CD4-positive, alpha-beta T cell (primary cell): ENCODE measurements at regions not wholly inside any gene's neighbourhood (a gene's known extent, or its start where the extent isn't known, plus 50 kb on each side); places are given as distances from the start of the nearest gene placed in this dataset.

Source experiments
- ATAC-seq: fragments of 200-7000 bp; cut with Tn5 transposase; one replicate; pipeline ENCODE4 v1.10.0; 2022; ENCODE audit warnings: mild to moderate bottlenecking; ENCODE audit not compliant: poor library complexity
- CTCF ChIA-PET: fragments of 350-600 bp; sonication (Branson Sonifier 250); formaldehyde crosslinking; loops from one replicate; lab custom pipeline; 2021; ENCODE audit warnings: antibody characterized with exemption, inconsistent platforms; lab: Charles Lee
- POLR2A ChIA-PET: fragments of 350-600 bp; sonication (Branson Sonifier 250); formaldehyde crosslinking; loops from one replicate; lab custom pipeline; 2021; ENCODE audit warnings: antibody characterized with exemption, inconsistent platforms; lab: Charles Lee
- DNase-seq, 14 experiments: peaks; one replicate each; pipeline ENCODE4 v3.0.0-alpha.2; 2013 to 2020; ENCODE audit warnings: mixed read lengths in 2 of 14
- H3K27ac ChIP-seq, 2 donors: one replicate each; pipeline versions ENCODE4 v1.5.1 to v1.7.0; 2013; ENCODE audit warnings: low read length in 2 of 2, low read depth in 1 of 2, mild to moderate bottlenecking in 1 of 2
- H3K27me3 ChIP-seq, 2 experiments: 1 replicate in 1 of 2; 2 replicates in 1 of 2; pipeline versions ENCODE4 v1.6.1 to v1.7.0; 2013; ENCODE audit warnings: low read length in 2 of 2, control low read depth in 1 of 2, mild to moderate bottlenecking in 1 of 2, moderate library complexity in 1 of 2; ENCODE audit not compliant: insufficient read depth in 2 of 2, control insufficient read depth in 1 of 2
- H3K36me3 ChIP-seq: one replicate; pipeline ENCODE4 v1.6.1; 2013; ENCODE audit warnings: low read length, control low read depth; ENCODE audit not compliant: insufficient read depth
- H3K4me1 ChIP-seq: one replicate; pipeline ENCODE4 v1.6.1; 2013; ENCODE audit warnings: low read length, control low read depth; ENCODE audit not compliant: insufficient read depth
- H3K4me3 ChIP-seq: one replicate; pipeline ENCODE4 v1.5.1; 2013; ENCODE audit warnings: mild to moderate bottlenecking, low read length, moderate library complexity
- H3K9me3 ChIP-seq, 2 experiments: 1 replicate in 1 of 2; 2 replicates in 1 of 2; pipeline versions ENCODE4 v1.6.1 to v1.7.0; 2013; ENCODE audit warnings: low read length in 2 of 2, mild to moderate bottlenecking in 2 of 2, control low read depth in 1 of 2, moderate library complexity in 1 of 2; ENCODE audit not compliant: control insufficient read depth in 1 of 2, insufficient read depth in 1 of 2
- H3K27ac Mint-ChIP-seq: one replicate; pipeline ENCODE4 v1.8.0; 2020; ENCODE audit warnings: mixed read lengths
- H3K27me3 Mint-ChIP-seq: one replicate; pipeline ENCODE4 v1.8.0; 2021; ENCODE audit warnings: mixed read lengths
- H3K36me3 Mint-ChIP-seq: one replicate; pipeline ENCODE4 v1.8.0; 2021; ENCODE audit warnings: low read depth, mixed read lengths
- H3K4me1 Mint-ChIP-seq: one replicate; pipeline ENCODE4 v1.8.0; 2021; ENCODE audit warnings: low read depth, mixed read lengths
- H3K4me3 Mint-ChIP-seq: one replicate; pipeline ENCODE4 v1.8.0; 2020; ENCODE audit warnings: mild to moderate bottlenecking, mixed read lengths
- H3K9me3 Mint-ChIP-seq: one replicate; pipeline ENCODE4 v1.8.0; 2020; ENCODE audit warnings: mixed read lengths
- CTCF ChIP-seq: fragments of 200-600 bp; IDR thresholded peaks from one replicate; pipeline ENCODE4 v1.8.0; 2022; ENCODE audit warnings: antibody characterized with exemption, mild to moderate bottlenecking
- intact Hi-C, 2 experiments: fragments of 100-400 bp; cut with DNase I in 1 of 2; cut with micrococcal nuclease in 1 of 2; formaldehyde crosslinking; loops; one replicate each; pipeline versions ENCODE4 v1.15.1 to v1.9.0; 2023 to 2025; cut with DNase I, micrococcal nuclease

GRCh38 chr6:97459986-97460385 lies 177.0 kb upstream of the MMS22L start:
- H3K27ac Mint-ChIP-seq = no peak overlapping the region
- H3K9me3 ChIP-seq = no peaks in the 10 kb centered on the region
- ChIA-PET CTCF (no interaction called here), POLR2A (no interaction called here)
- peaks cover 7% of the 10 kb centered on the region for H3K27me3 Mint-ChIP-seq
- no peak overlapping the region for H3K27ac ChIP-seq
- DNase-seq = no peak
- no peak overlapping the region for H3K4me3 Mint-ChIP-seq
- intact Hi-C loops = no loop called here
- H3K4me1 Mint-ChIP-seq = no peaks in the 10 kb centered on the region
- no peaks in the 10 kb centered on the region for H3K36me3 Mint-ChIP-seq
- no peaks in the 10 kb centered on the region for H3K36me3 ChIP-seq
- H3K4me1 ChIP-seq = no peaks in the 10 kb centered on the region
- TF ChIP-seq CTCF = no peak
- H3K4me3 ChIP-seq = no peak overlapping the region
- H3K27me3 ChIP-seq = no peaks in the 10 kb centered on the region
- ATAC-seq = no peak
- no peaks in the 10 kb centered on the region for H3K9me3 Mint-ChIP-seq

- H3K4me3 ChIP-seq = no peak overlapping the region
- H3K27me3 Mint-ChIP-seq = peaks cover 5% of the 10 kb centered on the region
- ChIA-PET POLR2A (no interaction called here), CTCF (no interaction called here)
- TF ChIP-seq CTCF = no peak
- no peaks in the 10 kb centered on the region for H3K9me3 Mint-ChIP-seq
- no peaks in the 10 kb centered on the region for H3K4me1 ChIP-seq
- no peak overlapping the region for H3K27ac Mint-ChIP-seq
- no peak overlapping the region for H3K4me3 Mint-ChIP-seq
- H3K36me3 Mint-ChIP-seq = no peaks in the 10 kb centered on the region
- intact Hi-C loops = no loop called here
- no peaks in the 10 kb centered on the region for H3K9me3 ChIP-seq
- H3K36me3 ChIP-seq = no peaks in the 10 kb centered on the region
- DNase-seq (no peak), ATAC-seq (no peak)
- H3K4me1 Mint-ChIP-seq = no peaks in the 10 kb centered on the region
- H3K27ac ChIP-seq = no peak overlapping the region
- H3K27me3 ChIP-seq = no peaks in the 10 kb centered on the region
Observed at GRCh38 chr6:97460394-97461080, 177.5 kb upstream of the MMS22L start.

- ATAC-seq = no peak
- H3K27me3 ChIP-seq = no peaks in the 10 kb centered on the region
- no peaks in the 10 kb centered on the region for H3K36me3 ChIP-seq
- Mint-ChIP-seq H3K27ac (no peak overlapping the region), H3K36me3 (no peaks in the 10 kb centered on the region), H3K9me3 (no peaks in the 10 kb centered on the region), H3K27me3 (peaks cover 7% of the 10 kb centered on the region), H3K4me1 (no peaks in the 10 kb centered on the region), H3K4me3 (no peak overlapping the region)
- no peak for TF ChIP-seq CTCF
- H3K4me1 ChIP-seq = no peaks in the 10 kb centered on the region
- ChIA-PET POLR2A (no interaction called here), CTCF (no interaction called here)
- no peak overlapping the region for H3K27ac ChIP-seq
- DNase-seq = no peak
- no peaks in the 10 kb centered on the region for H3K9me3 ChIP-seq
- intact Hi-C loops = no loop called here
- no peak overlapping the region for H3K4me3 ChIP-seq
Observed at GRCh38 chr6:97461218-97461617, 178.2 kb upstream of the MMS22L start.
